Hematopoietic multipotent progenitor cell treated with erythropoietin and hydrocortisone succinate and interleukin-3 and kit ligand, for 4 days (in vitro differentiated cells): ENCODE measurements at regions not wholly inside any gene's neighbourhood (a gene's known extent, or its start where the extent isn't known, plus 50 kb on each side); places are given as distances from the start of the nearest gene placed in this dataset.

Source experiments
- DNase-seq: peaks from one replicate; pipeline ENCODE4 v3.0.0-alpha.2; 2015

GRCh38 chr11:128187835-128188234 lies 399.5 kb downstream of the ETS1 start:
- DNase-seq = no peak

DNA sequence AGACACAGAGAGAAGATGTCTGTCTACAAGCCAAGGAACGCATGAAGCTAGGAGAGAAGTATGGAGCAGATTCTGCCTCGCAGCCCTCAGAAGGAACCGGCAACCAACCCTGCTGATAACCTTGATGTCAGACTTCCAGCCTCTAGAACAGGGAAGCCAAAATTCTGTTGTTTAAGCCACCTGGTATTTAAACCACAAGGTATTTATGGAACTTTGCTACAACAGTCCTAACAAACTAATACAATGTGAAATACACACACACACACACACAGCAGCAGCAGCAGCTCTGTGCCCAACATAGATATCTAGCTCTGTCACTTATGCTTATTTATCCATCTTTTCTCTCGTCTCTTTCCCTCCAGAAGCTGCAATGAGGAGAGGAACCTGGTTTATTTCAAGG lies 400.0 kb downstream of the ETS1 start:
- DNase-seq = no peak

DNA sequence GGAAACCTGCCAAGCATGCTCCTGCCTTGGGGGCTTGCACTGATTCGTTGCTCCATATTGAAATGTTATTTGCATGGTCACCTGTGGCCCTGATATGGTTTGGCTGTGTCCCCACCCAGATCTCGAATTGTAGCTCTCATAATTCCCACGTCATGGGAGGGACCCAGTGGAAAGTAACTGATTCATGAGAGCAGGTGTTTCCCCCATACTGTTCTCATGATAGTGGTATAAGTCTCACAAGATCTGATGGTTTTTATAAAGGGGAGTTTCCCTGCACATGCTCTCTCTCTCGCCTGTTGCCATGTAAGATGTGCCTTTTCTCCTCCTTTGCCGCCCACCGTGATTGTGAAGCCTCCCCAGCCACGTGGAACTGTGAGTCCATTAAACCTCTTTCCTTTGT lies 402.4 kb downstream of the ETS1 start:
- DNase-seq = no peak

DNA sequence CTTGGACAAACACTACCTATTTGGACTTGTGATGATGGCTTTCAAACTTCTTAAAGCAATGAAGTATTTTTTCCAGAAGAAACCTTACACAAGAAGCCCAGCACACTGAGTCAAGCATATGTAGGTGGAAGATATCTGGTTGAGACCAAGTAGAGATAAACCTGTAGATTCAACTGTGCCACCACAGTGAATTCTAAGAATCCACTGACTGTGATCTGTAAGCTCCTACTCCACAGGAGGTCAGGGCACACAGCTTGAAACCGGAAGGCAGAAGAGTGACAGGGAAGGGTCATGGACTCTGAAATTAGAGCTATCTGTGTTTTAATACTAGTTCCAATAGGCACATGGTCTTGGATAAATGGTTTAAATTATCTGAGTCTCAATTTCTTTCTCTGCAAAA lies 404.5 kb downstream of the ETS1 start:
- peak; percentile 46 for DNase-seq

GRCh38 chr11:128181984-128182383 lies 405.4 kb downstream of the ETS1 start:
- DNase-seq = no peak

GRCh38 chr11:128181088-128181480 lies 406.3 kb downstream of the ETS1 start:
- no peak for DNase-seq

DNA sequence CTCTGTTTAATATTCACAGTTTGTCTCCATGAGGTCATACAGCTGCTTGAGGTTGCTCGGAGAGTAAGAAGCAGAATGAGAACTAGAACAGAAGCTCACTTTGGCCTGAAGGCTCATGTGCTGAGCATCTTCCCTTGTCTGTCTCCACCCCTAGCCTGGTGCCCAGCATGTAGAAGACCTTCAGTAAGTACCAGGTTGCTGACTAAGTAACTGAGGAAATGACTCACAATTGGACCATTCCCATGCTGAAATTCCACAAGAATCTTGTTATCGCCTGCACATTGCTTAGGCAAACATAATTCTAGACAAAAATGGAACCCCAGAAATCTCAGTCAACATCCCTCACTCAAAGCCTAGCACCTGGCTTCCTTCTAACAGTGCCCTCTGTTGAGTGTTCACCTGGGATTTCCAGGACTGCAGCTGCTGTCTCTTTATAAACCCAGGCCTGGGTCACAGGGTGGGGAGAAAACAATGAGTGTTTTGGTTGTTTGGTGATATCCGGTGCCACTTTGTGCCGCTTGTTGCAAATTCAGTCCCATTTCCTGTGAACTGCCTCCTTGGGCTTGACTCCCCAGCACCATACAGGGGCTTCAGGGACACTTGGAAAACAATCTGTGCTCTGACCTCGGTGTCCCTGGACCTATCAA lies 406.8 kb downstream of the ETS1 start:
- no peak for DNase-seq

DNA sequence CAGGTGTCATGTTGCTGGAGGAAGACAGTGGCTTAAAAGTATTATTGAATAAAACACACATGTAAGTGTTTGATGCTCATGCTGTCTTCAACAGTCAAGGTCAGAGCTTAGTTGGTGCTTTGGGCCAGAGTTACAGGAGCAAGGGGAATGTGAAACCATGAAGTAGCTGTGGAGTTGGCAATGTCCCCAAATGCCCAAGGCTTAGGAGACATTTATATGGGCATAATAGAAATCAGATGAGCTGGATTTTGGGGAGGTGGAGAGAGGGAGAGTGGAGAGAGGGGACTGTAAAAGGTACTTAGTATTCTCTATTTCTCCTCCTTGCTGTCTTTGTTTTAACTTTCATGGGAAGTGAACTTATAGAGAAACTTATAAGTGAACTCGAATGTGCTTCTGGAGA lies 407.8 kb downstream of the ETS1 start:
- DNase-seq = no peak

GRCh38 chr11:128179039-128179438 lies 408.3 kb downstream of the ETS1 start:
- DNase-seq = no peak

DNA sequence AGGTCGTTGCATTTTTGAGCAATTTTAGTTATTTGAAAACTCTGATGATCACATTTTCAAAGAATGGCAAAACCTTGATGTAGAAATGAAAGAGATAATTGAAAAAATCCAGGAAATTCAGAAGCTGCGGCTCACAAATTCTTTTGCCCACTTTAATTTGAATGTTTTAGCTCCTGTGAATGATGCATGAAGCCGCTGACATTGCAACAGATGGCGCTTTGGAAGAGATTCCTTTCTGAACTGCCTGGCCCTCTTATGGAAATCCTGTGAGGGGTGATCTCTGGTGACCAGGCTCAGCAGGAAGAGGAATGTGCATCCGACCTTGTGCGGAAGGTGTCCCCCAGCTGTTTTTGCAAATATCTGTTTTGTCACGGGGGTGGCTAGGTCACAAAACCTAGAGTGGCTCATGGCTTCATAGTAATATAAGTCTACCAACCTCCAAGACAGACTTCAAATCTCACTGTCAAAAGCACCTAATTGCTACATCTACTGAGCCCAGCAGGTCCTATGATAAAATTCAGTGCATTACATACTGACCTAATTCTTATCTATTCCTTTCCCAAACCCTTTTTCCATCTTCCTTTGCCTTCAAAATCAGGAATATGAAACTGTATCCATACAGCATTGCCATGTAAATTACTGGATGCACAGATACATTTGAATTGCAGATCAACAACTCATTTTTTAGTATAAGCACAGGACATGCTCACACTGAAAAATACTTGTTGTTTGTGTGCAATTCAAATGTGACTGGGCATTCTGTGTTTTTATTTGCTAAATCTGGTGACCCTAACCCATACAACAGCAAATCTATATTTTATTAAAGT lies 412.7 kb downstream of the ETS1 start:
- no peak for DNase-seq

DNA sequence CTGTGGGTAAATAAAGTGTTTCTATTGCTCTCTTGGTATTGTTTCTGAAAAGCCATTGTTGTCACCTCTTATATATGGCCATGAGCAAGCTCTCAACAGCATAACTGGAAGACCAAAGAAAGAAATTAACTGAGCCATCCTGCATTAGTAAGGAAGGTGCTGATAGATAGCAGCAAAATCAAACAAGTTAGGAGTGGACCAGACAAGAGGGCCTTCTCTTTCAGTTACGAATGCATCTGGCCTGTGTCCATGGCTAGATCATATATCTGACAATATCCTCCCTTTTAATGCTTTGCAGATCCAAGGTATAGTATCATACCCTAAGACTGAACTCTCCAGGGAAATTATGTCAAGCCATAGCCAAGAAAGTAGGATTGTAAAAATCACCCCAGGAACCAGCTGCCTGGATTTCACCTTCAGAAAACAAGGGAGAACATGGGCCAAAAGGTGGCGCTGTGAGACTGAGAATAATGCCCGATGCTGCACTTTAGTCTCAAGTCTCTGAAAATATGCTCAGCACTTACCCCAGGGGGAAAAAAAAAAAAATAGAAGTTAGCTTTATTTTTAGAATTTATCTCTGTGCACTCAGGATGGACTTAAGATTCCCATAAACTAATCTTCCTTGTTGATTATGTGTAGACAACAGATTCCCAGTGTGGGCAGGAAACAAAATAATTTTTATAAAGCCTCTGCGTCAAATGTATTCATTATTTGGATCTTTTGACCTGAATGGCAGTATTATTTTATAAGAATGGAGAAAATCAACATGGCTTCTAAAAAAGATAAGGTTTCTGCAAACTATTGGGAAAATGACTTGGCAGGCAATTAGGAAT lies 415.1 kb downstream of the ETS1 start:
- DNase-seq = peak; percentile 90

- no peak for DNase-seq
Observed at GRCh38 chr11:128171506-128171905, 415.9 kb downstream of the ETS1 start.

DNA sequence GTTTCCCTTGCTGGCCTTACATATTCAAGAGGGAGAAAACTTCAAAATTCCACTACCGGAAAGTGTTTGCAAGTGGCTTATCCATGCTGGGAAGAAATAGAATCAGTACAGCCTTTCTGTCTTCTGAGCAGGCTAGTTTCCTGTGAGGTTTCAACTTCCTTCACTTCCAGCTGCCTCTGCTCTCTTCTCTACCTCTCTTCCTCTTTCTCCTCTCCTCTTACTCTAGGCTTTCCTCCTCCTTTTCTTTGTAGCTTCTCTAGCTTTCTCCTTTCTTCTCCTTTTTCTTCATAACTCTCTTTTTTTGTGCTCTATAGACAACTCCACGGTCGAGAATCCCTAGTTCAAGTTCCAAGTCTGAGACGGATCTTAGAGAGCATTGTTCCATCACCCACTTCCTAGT lies 421.8 kb downstream of the ETS1 start:
- DNase-seq = peak; percentile 25

- no peak for DNase-seq
Observed at GRCh38 chr11:128164080-128164741, 423.1 kb downstream of the ETS1 start.

DNA sequence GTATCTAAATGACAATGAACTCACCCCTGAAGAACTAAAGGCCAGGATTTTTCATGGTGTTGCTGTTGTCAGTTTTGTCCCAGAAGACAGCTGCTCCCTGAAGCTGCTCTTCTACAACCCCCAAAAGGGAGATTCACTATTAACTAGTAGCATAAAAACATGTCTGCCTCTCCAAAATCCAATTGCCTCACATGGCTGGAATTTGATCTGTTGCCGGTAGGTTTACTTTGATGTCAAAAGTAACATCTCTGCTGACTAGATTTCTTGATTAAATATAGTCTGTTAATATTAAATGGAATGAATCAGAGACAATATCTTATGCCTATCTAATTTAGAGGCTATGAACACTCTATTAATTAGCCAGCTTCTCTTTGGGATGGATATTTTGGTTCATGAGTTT lies 425.4 kb downstream of the ETS1 start:
- no peak for DNase-seq

DNA sequence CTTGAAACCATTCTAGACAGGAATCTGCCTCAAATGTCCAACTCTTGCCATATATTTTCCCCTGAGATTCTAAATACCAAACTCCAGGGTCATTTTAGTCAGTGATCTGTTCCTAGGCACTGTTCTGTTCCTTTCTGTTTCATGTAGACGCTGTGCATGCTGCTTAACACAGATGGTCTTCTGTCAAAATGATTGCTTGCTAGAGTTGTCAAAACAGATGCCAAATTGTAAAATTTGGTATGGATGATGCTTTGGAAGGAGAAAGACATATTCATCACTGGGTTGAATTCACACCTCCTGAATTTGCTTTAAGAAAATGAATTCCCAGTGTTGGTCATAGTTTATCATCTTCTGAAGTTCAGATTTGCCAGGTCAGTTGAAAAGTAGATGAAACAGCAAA lies 425.9 kb downstream of the ETS1 start:
- no peak for DNase-seq

- no peak for DNase-seq
Observed at GRCh38 chr11:128158860-128159259, 428.5 kb downstream of the ETS1 start.

DNA sequence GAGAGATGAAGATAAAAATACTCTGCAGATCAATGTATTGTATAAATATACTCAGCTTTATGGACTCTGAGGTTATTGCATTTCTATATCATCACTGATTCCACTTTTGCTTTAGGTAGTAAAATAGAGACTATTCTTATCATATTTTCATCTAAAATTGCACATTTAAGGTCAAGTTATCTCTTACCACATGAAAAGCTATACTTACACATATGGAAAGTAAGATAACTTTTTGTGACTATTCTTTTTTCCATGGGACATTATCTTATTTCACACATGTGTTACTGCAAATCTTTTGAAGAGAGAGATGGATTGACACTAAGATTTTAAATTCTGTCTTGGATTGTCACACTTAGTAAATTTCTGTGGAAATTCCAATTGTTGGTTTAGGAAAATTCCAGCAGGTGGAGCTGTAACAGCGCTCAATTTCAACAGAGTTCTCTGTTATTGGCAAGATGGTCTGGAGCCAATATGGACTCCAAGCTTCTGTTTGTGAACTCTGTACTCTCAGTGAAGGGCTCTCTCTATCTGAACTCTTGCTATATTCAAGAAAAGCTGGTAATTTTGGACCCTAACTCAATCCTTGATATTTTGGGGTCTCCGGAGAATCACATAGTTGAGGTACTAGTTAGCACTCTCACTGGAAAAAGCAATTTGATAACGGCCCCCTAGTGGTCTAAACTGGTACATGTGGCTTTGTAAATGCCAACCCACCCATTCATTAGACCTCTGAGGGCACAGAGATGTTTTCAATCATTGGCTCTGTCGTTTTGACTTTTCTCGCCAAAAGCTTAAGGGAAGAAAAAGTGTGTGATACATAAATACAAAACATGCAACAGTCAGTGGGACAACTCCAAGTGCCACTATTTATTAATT lies 429.7 kb downstream of the ETS1 start:
- peak; percentile 88 for DNase-seq

GRCh38 chr11:128156486-128156885 lies 430.9 kb downstream of the ETS1 start:
- DNase-seq = no peak

GRCh38 chr11:128155590-128155989 lies 431.8 kb downstream of the ETS1 start:
- DNase-seq = no peak

DNA sequence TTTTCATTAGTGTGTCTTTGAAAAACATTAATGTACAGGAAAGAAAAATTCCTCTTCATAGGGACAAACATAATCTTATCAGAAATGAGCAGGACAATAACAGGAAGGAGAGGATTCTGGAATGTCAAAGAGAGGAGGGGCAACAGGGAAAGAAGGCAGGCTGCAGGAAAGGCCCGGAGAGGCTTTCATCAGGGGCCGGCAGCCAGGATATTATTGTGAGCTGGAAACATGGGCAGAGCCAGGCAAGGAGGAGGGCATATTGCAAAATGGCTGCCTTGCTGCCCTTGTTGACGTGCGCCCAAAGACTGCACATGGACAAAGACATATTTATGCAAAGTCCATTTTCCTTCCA lies 433.7 kb downstream of the ETS1 start:
- no peak for DNase-seq
